GM18520 (cell line): ENCODE measurements at regions not wholly inside any gene's neighbourhood (a gene's known extent, or its start where the extent isn't known, plus 50 kb on each side); places are given as distances from the start of the nearest gene placed in this dataset.
"Not testable (repeated sequence)": the region's sequence is repeated elsewhere in the genome, so short reads cannot be mapped to it uniquely, and the experiment has no call there.

ENCODE experiments used
- ATAC-seq: cut with Tn5 transposase; IDR thresholded peaks from one replicate; pipeline ENCODE4 v1.9.1; 2021; ENCODE audit not compliant: unreplicated experiment

DNA sequence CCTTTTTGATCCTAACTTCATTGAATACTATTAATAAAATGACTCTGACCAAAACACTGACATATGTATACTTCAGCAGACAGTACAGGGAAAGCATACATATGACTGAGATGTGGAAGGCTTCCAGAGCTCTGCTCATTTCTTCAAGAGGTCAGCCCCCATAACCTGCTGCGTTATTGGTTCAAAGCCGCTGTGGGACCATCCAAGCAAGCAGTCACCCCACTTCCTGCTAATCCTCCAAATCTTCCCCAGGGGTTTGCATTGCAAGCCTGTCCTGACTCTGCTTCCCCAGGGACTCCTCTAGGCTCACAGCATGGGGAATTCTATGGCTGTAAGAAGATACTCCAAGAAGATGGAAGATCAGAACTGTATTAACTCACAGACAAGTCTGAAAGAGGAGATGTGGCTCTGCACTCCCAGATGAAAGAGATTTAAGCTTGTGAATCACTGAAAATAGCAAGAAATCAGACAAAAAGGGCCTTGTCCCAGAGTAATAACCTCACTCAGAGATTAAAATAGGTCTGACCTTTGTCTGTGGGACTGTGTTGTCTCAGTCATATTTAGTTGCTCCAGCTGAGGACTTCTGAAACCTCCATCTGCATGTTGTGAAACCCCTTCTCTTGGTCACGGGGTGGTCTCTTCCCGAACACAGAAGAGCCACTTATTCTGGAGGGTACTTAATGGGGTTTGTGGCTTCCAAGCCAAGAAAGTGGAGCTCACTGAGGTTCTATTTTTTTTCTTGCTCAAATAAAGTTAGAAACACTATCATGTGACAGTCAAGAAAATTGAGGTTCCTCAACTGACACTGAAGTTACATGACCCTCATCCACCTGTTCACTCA, 101.5 kb upstream of the MARCKS start:
- peak; percentile 60 for ATAC-seq

DNA sequence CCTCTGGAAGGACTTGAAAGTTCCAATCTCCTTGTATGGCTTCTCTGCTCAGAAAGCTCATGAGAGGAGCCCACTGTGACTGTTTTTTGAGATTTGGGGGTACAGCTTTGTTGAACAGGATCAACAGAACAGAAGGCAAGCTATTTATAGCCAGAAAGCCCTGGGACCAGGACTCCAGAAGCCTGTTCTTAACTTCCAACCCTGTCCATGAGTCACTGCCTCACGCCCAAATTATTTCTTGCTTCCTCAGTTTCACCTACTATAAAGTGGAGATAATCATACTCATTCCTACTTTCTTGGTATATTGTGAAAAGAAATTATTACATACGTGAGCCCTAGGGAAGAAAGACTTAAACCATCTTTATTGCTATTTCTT, 100.9 kb upstream of the MARCKS start:
- ATAC-seq = no peak

DNA sequence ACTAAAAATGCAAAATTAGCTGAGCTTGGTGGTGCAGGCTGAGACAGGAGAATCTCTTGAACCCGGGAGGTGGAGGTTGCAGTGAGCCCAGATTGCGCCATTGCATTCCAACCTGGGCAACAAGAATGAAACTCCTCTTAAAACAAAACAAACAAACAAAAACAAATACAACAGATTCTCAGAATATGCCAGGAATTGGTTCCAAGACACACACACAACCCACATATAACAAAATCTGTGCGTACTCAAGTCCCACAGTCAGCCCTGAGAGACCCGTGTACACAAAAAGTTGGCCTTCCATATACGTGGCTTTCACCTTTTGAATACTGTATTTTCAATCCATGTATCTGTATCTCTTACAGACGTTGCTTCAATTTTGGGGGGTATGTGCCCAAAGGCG, 98.9 kb upstream of the MARCKS start:
- no peak for ATAC-seq

GRCh38 chr6:113758826-113759574, 98.1 kb upstream of the MARCKS start:
- ATAC-seq = peak; percentile 33

GRCh38 chr6:113762641-113763040, 94.5 kb upstream of the MARCKS start:
- no peak for ATAC-seq

DNA sequence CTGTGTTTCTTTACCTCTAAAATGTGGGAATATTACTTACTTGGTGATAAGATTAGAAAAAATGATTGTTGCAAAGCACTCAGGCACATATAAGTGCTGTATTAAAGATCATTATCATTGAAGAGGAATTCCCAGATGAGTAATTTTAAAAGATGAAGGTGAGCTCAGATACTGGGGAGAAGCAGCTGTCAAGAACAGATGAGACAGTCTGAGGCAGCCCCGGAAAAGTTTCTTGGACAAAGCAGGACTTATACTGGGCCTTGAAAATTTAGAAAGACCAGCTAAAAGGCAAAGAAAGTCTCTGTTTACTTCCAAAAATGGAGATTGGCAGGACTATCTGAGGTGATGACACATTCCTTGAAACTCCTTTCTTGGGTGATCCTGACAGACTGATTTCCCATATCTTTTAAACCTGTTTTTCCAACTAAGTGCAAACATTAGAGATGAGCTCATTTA, 93.8 kb upstream of the MARCKS start:
- no peak for ATAC-seq

DNA sequence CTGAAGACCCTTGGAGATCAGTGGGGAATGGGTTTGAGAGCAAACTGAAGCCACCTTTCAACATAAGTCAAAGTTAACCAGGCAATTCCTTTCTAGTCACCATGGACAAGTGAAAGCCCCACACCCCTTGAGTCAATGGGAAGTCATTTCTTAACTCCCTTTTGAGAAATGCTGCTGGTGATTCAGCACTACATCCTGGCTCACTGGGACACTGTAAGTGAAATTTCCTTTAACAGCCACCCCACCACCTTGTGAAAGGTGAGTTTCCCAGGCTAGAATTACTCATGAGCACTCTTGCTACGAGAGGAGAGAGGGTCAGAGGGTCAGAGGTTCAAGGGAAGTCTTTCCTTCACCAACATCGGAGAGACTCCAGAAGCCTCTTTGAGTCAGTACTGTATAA, 93.3 kb upstream of the MARCKS start:
- ATAC-seq = peak; percentile 74

- no peak for ATAC-seq
Observed at GRCh38 chr6:113765909-113766308, 91.2 kb upstream of the MARCKS start.

DNA sequence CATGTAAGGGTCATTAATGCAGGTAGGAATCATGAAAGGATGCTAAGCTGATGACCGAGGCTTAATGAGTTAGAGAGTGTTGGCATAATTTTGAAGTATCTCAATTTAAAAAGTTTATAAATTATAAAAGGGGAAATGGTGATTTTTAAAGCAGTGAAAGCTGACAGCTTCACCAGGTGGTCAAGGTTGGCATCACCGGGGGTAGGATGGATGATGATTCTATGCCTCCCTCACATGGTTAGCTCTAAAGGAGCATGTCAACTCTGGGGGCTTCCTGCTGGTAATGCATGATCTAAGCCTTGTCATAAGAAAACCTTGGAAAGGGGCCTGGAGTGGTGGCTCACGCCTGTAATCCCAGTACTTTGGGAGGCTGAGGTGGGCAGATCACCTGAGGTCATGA, 89.2 kb upstream of the MARCKS start:
- ATAC-seq = no peak

DNA sequence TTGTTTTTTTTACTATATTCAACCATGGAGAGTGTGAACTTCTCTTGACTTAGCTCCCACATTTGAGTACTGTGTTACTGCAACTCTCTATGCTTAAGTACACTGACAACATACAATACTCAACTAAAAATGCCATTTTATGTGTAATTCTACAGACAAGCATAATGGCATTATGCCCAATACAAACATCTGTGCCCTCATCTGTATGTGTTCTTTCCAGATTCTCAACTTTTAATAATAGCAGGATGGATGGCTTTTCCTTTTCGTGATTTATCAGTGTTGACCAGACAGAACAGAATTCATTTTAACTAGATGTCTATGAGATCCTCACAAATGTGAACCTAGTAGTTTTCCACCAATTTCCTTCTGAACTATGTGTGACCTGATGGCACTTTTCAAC, 84.2 kb upstream of the MARCKS start:
- ATAC-seq = no peak

GRCh38 chr6:113774127-113774825, 82.9 kb upstream of the MARCKS start:
- no peak for ATAC-seq

DNA sequence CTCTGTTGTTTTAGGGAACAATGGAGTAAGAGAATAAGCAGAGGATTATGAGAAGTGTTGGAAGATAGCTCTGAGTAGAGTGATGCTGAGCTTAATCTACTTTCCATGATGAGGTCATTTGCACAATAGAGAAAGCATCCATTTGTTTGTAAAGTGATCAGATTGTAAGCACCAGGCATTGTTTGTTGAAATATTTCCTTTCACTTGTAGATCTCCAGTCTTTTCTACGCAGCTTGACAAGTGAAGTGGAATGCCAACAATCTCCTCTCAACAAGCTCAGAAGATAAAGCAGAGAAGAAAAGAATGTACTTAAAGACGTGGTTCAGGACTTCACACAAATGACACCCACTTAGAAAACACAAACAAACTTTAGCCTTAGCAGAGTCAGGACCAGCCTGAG, 80.1 kb upstream of the MARCKS start:
- ATAC-seq = no peak

- no peak for ATAC-seq
Observed at GRCh38 chr6:113777601-113778000, 79.5 kb upstream of the MARCKS start.

DNA sequence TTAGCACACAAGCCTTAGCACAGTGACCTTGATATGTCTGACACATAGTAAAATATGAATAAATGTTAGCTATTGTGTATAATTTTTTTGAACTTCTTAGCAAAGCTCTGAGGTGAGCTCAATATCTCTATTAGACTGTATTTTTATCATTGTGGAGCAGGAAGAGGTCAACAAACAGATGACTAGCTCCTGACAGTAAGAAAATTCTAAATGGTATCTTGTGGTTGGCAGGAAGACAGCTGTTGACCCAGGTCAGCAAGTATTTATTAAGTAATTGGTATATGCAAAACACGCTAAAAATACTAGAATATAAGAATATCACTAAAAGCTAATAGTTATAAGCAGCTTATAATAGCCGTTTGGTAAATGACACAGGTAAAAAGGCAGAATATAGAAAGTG, 77.5 kb upstream of the MARCKS start:
- ATAC-seq = no peak

DNA sequence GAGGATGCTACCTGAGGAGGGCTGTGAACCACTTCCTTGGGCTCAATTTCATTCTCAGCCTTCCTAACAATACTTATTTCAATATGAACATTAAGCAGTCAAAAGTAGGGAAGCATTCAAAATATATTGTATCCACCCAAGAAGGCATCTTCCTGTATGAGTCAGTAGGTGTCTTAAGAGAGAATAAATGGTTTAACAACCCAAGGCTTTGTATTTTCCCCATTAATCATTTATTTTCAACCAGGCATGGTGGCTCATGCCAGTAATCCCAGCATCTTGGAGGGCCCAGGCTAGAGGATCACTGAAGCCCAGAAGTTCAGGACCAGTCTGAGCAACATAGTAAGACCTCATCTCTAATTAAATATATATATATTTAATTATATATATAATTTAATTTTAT, 74.5 kb upstream of the MARCKS start:
- ATAC-seq = no peak

GRCh38 chr6:113786168-113786567, 71.0 kb upstream of the MARCKS start:
- ATAC-seq = no peak

GRCh38 chr6:113788586-113788985, 68.6 kb upstream of the MARCKS start:
- ATAC-seq = no peak

GRCh38 chr6:113791225-113791624, 65.9 kb upstream of the MARCKS start:
- ATAC-seq = not testable (repeated sequence)

DNA sequence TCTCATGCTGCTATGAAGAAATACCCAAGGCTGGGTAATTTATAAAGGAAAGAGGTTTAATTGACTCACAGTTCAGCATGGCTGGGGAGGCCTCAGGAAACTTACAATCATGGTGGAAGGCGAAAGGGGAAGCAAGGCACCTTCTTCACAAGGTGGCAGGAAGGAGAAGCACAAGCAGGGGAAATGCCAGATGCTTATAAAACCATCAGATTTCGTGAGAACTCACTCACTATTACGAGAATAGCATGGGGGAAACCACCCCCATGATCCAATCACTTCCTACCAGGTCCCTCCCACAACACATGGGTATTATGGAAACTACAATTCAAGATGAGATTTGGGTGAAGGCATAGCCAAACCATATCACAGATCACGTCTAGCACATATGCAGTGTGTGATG, 61.8 kb upstream of the MARCKS start:
- not testable (repeated sequence) for ATAC-seq

DNA sequence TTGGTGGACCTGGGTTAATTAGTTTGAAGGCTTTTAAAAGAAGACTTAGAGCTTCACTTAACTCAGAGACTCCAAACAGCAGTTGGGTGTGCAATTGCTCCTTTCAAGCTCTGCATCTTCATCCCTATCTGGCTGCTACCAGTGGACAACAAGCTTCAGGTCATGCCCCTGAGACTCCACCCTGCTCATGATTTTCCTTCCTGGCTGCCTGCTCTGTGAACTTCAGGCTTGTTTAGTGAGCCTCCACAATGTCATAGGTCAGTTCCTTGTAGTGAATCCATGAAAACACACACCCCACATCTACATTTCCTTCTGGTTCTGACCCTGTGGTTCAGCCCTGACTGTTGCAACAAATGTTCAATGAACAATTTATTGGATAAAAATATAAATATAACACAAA, 61.1 kb upstream of the MARCKS start:
- ATAC-seq = no peak

DNA sequence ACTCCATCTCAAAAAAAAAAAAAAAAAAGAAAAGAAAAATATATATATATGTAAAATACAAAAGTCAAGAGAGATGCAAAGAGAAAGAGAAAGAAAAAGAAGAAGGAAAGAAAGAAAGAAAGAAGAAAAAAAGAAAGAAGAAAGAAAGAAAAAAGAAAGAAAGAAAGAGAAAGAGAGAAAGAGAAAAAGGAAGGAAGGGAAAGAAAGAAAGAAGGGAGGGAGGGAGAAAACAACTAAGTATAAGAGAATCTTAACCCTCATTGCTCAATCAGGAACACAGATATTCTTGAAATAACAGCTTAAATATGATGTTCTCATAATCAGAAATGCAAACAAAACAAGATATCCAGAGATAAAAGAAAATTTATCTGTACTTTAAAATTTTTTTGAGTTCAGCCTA, 54.4 kb upstream of the MARCKS start:
- ATAC-seq = no peak
